Natural killer cell (primary cell): ENCODE measurements at regions not wholly inside any gene's neighbourhood (a gene's known extent, or its start where the extent isn't known, plus 50 kb on each side); places are given as distances from the start of the nearest gene placed in this dataset.

ENCODE experiments used
- ATAC-seq, 3 donors: fragments of 150-1000 bp in 2 of 3; fragments of 200-7000 bp in 1 of 3; cut with Tn5 transposase; 1 replicate in 1 of 3; 2 replicates in 2 of 3; pipeline ENCODE4 v1.10.0; 2021; ENCODE audit warnings: mild to moderate bottlenecking in 2 of 3, moderate library complexity in 2 of 3
- DNase-seq, 2 donors: peaks; one replicate each; pipeline versions ENCODE4 v3.0.0 to v3.0.0-alpha.2; 2013 to 2021; ENCODE audit warnings: mixed read lengths in 1 of 2
- H3K27ac ChIP-seq: one replicate; pipeline ENCODE4 v1.5.1; 2013; ENCODE audit warnings: mild to moderate bottlenecking, low read length
- H3K27me3 ChIP-seq: one replicate; pipeline ENCODE4 v1.6.1; 2013; ENCODE audit warnings: low read length; ENCODE audit not compliant: control insufficient read depth, insufficient read depth
- H3K36me3 ChIP-seq: one replicate; pipeline ENCODE4 v1.6.1; 2013; ENCODE audit warnings: low read length; ENCODE audit not compliant: control insufficient read depth, insufficient read depth
- H3K4me1 ChIP-seq: one replicate; pipeline ENCODE4 v1.6.1; 2013; ENCODE audit warnings: low read length; ENCODE audit not compliant: control insufficient read depth, insufficient read depth
- H3K4me3 ChIP-seq: one replicate; pipeline ENCODE4 v1.5.1; 2013; ENCODE audit warnings: low read length
- H3K9me3 ChIP-seq: one replicate; pipeline ENCODE4 v1.6.1; 2013; ENCODE audit warnings: low read length; ENCODE audit not compliant: control insufficient read depth, insufficient read depth
- H3K27ac Mint-ChIP-seq, 2 donors: one replicate each; pipeline ENCODE4 v1.8.0; 2022; ENCODE audit warnings: mild to moderate bottlenecking in 2 of 2, mixed read lengths in 2 of 2, moderate library complexity in 1 of 2
- H3K27me3 Mint-ChIP-seq, 2 donors: one replicate each; pipeline ENCODE4 v1.8.0; 2022; ENCODE audit warnings: low read depth in 2 of 2, mixed read lengths in 2 of 2
- H3K36me3 Mint-ChIP-seq: one replicate; pipeline ENCODE4 v1.8.0; 2022; ENCODE audit warnings: mixed read lengths
- H3K4me1 Mint-ChIP-seq, 2 donors: one replicate each; pipeline ENCODE4 v1.8.0; 2022; ENCODE audit warnings: mixed read lengths in 2 of 2
- H3K4me3 Mint-ChIP-seq: one replicate; pipeline ENCODE4 v1.8.0; 2022; ENCODE audit warnings: mild to moderate bottlenecking, moderate library complexity, mixed read lengths
- H3K9me3 Mint-ChIP-seq, 2 donors: one replicate each; pipeline ENCODE4 v1.8.0; 2022; ENCODE audit warnings: mixed read lengths in 2 of 2
- CTCF ChIP-seq: fragments of 200-600 bp; IDR thresholded peaks from one replicate; pipeline ENCODE4 v1.8.0; 2022; ENCODE audit warnings: antibody characterized with exemption
- WGBS: methylation state at CpG from one replicate; pipeline ENCODE4 v1.1.7; 2013; ENCODE audit warnings: missing lambda C conversion rate; ENCODE audit not compliant: insufficient coverage; 5-methylcytosine and 5-hydroxymethylcytosine counted together
- intact Hi-C: fragments of 100-400 bp; cut with micrococcal nuclease; formaldehyde crosslinking; loops from one replicate; pipeline ENCODE4 v1.14.2; 2022

DNA sequence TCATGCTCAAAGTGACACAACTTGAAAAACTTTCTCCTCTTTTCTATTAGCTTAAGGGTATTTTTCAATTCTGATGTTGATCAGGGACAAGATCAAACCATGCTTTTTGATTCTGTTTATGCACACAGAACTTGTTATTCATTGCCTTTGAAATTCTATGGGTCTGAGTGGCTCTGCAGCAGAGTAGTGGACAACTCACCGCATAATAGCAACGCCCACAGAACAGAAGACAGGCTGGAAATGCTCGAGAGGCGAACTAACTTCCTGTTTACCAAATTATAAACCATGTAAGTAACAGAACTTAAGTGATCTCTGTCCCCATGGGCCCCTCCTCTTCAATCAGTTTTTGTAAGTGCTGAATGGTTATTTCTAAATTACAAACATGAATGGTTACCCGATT lies 131.2 kb downstream of the CBLN2 start:
- H3K27me3 Mint-ChIP-seq = no peaks in the 10 kb centered on the region
- H3K36me3 Mint-ChIP-seq = no peaks in the 10 kb centered on the region
- Histone ChIP-seq H3K36me3 (no peaks in the 10 kb centered on the region), H3K27ac (no peak overlapping the region), H3K9me3 (peaks cover 2% of the 10 kb centered on the region), H3K27me3 (no peaks in the 10 kb centered on the region), H3K4me3 (no peak overlapping the region), H3K4me1 (no peaks in the 10 kb centered on the region)
- ATAC-seq (no peak), DNase-seq (no peak)
- H3K27ac Mint-ChIP-seq = no peak overlapping the region
- no peaks in the 10 kb centered on the region for H3K4me1 Mint-ChIP-seq
- intact Hi-C loops = no loop called here
- H3K9me3 Mint-ChIP-seq = peaks cover 5 to 8% of the 10 kb centered on the region in 2 donors
- no peak overlapping the region for H3K4me3 Mint-ChIP-seq
- TF ChIP-seq CTCF = no peak
- 51% methylated on average over 5 of the region's 5 CpGs for WGBS

- no peaks in the 10 kb centered on the region for H3K27me3 ChIP-seq
- H3K9me3 Mint-ChIP-seq = peaks cover 11 to 16% of the 10 kb centered on the region in 2 donors
Measured at GRCh38 chr18:72411261-72411660, 132.9 kb downstream of the CBLN2 start.

GRCh38 chr18:72410399-72410798 lies 133.7 kb downstream of the CBLN2 start:
- Mint-ChIP-seq H3K9me3 (peaks cover 11 to 13% of the 10 kb centered on the region in 2 donors), H3K27me3 (no peaks in the 10 kb centered on the region), H3K27ac (no peak overlapping the region), H3K4me3 (no peak overlapping the region), H3K36me3 (no peaks in the 10 kb centered on the region), H3K4me1 (no peaks in the 10 kb centered on the region)
- intact Hi-C loops = no loop called here
- Histone ChIP-seq H3K27ac (no peak overlapping the region), H3K4me3 (no peak overlapping the region), H3K36me3 (no peaks in the 10 kb centered on the region), H3K4me1 (no peaks in the 10 kb centered on the region), H3K9me3 (peaks cover 9% of the 10 kb centered on the region), H3K27me3 (no peaks in the 10 kb centered on the region)
- 47% methylated on average over 1 of the region's 1 CpG for WGBS
- TF ChIP-seq CTCF = no peak
- DNase-seq = no peak
- no peak for ATAC-seq

More at GRCh38 chr18:72411261-72411660, 132.9 kb downstream of the CBLN2 start:
- no peak overlapping the region for H3K4me3 Mint-ChIP-seq
- no peaks in the 10 kb centered on the region for H3K36me3 Mint-ChIP-seq
- intact Hi-C loops = no loop called here
- TF ChIP-seq CTCF = no peak
- no peaks in the 10 kb centered on the region for H3K27me3 Mint-ChIP-seq
- no peak overlapping the region for H3K27ac Mint-ChIP-seq
- ATAC-seq = no peak
- no peak for DNase-seq
- Histone ChIP-seq H3K4me1 (no peaks in the 10 kb centered on the region), H3K9me3 (peaks cover 9% of the 10 kb centered on the region), H3K4me3 (no peak overlapping the region), H3K27ac (no peak overlapping the region), H3K36me3 (no peaks in the 10 kb centered on the region)
- H3K4me1 Mint-ChIP-seq = no peaks in the 10 kb centered on the region
- WGBS = 73% methylated on average over 5 of the region's 5 CpGs

GRCh38 chr18:72409903-72410302 lies 134.2 kb downstream of the CBLN2 start:
- Histone ChIP-seq H3K9me3 (peaks cover 9% of the 10 kb centered on the region), H3K4me3 (no peak overlapping the region), H3K27me3 (no peaks in the 10 kb centered on the region), H3K27ac (no peak overlapping the region), H3K4me1 (no peaks in the 10 kb centered on the region), H3K36me3 (no peaks in the 10 kb centered on the region)
- intact Hi-C loops = no loop called here
- 50% methylated on average over 1 of the region's 1 CpG for WGBS
- no peaks in the 10 kb centered on the region for H3K4me1 Mint-ChIP-seq
- DNase-seq (no peak), ATAC-seq (no peak)
- H3K4me3 Mint-ChIP-seq = no peak overlapping the region
- no peak overlapping the region for H3K27ac Mint-ChIP-seq
- peaks cover 11 to 13% of the 10 kb centered on the region in 2 donors for H3K9me3 Mint-ChIP-seq
- H3K36me3 Mint-ChIP-seq = no peaks in the 10 kb centered on the region
- H3K27me3 Mint-ChIP-seq = no peaks in the 10 kb centered on the region
- TF ChIP-seq CTCF = no peak
